ENCODE measurements at regions not wholly inside any gene's neighbourhood (a gene's known extent, or its start where the extent isn't known, plus 50 kb on each side); places are given as distances from the start of the nearest gene placed in this dataset.
"Not testable (repeated sequence)": the region's sequence is repeated elsewhere in the genome, so short reads cannot be mapped to it uniquely, and the experiment has no call there.

- H3K9me3 Mint-ChIP-seq = no peaks in the 10 kb centered on the region
- no peak overlapping the region for H3K27ac Mint-ChIP-seq
- no peaks in the 10 kb centered on the region for H3K36me3 Mint-ChIP-seq (ENCODE audit: low read depth)
- no peak overlapping the region for H3K4me3 Mint-ChIP-seq
- H3K4me1 Mint-ChIP-seq (ENCODE audit: low read depth) = no peaks in the 10 kb centered on the region
- H3K27me3 Mint-ChIP-seq (ENCODE audit: low read depth) = no peaks in the 10 kb centered on the region
Observed at GRCh38 chr9:85439791-85440190, 302.0 kb downstream of the AGTPBP1 start.

GRCh38 chr9:85433956-85434355, 307.8 kb downstream of the AGTPBP1 start:
- H3K27ac Mint-ChIP-seq, H3K9me3 Mint-ChIP-seq: not testable (repeated sequence)

GRCh38 chr9:85433551-85433950, 308.2 kb downstream of the AGTPBP1 start:
- H3K27ac Mint-ChIP-seq; H3K9me3 Mint-ChIP-seq; H3K4me3 Mint-ChIP-seq; H3K36me3 Mint-ChIP-seq (ENCODE audit: low read depth); H3K4me1 Mint-ChIP-seq (ENCODE audit: low read depth); H3K27me3 Mint-ChIP-seq (ENCODE audit: low read depth): not testable (repeated sequence)

More at GRCh38 chr9:85433956-85434355, 307.8 kb downstream of the AGTPBP1 start:
- not testable (repeated sequence) for H3K4me3 Mint-ChIP-seq; H3K27me3 Mint-ChIP-seq (ENCODE audit: low read depth); H3K36me3 Mint-ChIP-seq (ENCODE audit: low read depth); H3K4me1 Mint-ChIP-seq (ENCODE audit: low read depth)

- no peaks in the 10 kb centered on the region for H3K27me3 Mint-ChIP-seq (ENCODE audit: low read depth)
- H3K36me3 Mint-ChIP-seq (ENCODE audit: low read depth) = no peaks in the 10 kb centered on the region
- no peak overlapping the region for H3K4me3 Mint-ChIP-seq
- no peaks in the 10 kb centered on the region for H3K9me3 Mint-ChIP-seq
- no peaks in the 10 kb centered on the region for H3K4me1 Mint-ChIP-seq (ENCODE audit: low read depth)
- no peak overlapping the region for H3K27ac Mint-ChIP-seq
Observed at GRCh38 chr9:85433046-85433445, 308.7 kb downstream of the AGTPBP1 start.

- Mint-ChIP-seq H3K9me3 (no peaks in the 10 kb centered on the region), H3K27ac (no peak overlapping the region), H3K36me3 (ENCODE audit: low read depth) (no peaks in the 10 kb centered on the region), H3K4me1 (ENCODE audit: low read depth) (no peaks in the 10 kb centered on the region), H3K27me3 (ENCODE audit: low read depth) (no peaks in the 10 kb centered on the region), H3K4me3 (no peak overlapping the region)
Observed at GRCh38 chr9:85432599-85432998, 309.2 kb downstream of the AGTPBP1 start.

GRCh38 chr9:85431339-85432102, 310.2 kb downstream of the AGTPBP1 start:
- no peaks in the 10 kb centered on the region for H3K9me3 Mint-ChIP-seq
- no peaks in the 10 kb centered on the region for H3K4me1 Mint-ChIP-seq (ENCODE audit: low read depth)
- H3K27me3 Mint-ChIP-seq (ENCODE audit: low read depth) = peaks cover 7% of the 10 kb centered on the region
- H3K27ac Mint-ChIP-seq = no peak overlapping the region
- H3K4me3 Mint-ChIP-seq = no peak overlapping the region
- H3K36me3 Mint-ChIP-seq (ENCODE audit: low read depth) = no peaks in the 10 kb centered on the region

- Mint-ChIP-seq H3K27me3 (ENCODE audit: low read depth) (peaks cover 7% of the 10 kb centered on the region), H3K27ac (no peak overlapping the region), H3K36me3 (ENCODE audit: low read depth) (no peaks in the 10 kb centered on the region), H3K4me3 (no peak overlapping the region), H3K9me3 (no peaks in the 10 kb centered on the region), H3K4me1 (ENCODE audit: low read depth) (no peaks in the 10 kb centered on the region)
Observed at GRCh38 chr9:85430659-85431338, 311.0 kb downstream of the AGTPBP1 start.

GRCh38 chr9:85428230-85428629, 313.5 kb downstream of the AGTPBP1 start:
- Mint-ChIP-seq H3K4me3 (no peak overlapping the region), H3K4me1 (ENCODE audit: low read depth) (peaks cover 1% of the 10 kb centered on the region), H3K9me3 (no peaks in the 10 kb centered on the region), H3K36me3 (ENCODE audit: low read depth) (no peaks in the 10 kb centered on the region), H3K27me3 (ENCODE audit: low read depth) (peaks cover 10% of the 10 kb centered on the region), H3K27ac (no peak overlapping the region)

- Mint-ChIP-seq H3K4me1 (ENCODE audit: low read depth) (peaks cover 1% of the 10 kb centered on the region), H3K9me3 (no peaks in the 10 kb centered on the region), H3K27me3 (ENCODE audit: low read depth) (peaks cover 10% of the 10 kb centered on the region), H3K27ac (no peak overlapping the region), H3K4me3 (no peak overlapping the region), H3K36me3 (ENCODE audit: low read depth) (no peaks in the 10 kb centered on the region)
Observed at GRCh38 chr9:85427772-85428171, 314.0 kb downstream of the AGTPBP1 start.

- Mint-ChIP-seq H3K27me3 (ENCODE audit: low read depth) (peaks cover 14% of the 10 kb centered on the region), H3K27ac (no peak overlapping the region), H3K4me3 (no peak overlapping the region), H3K36me3 (ENCODE audit: low read depth) (no peaks in the 10 kb centered on the region), H3K4me1 (ENCODE audit: low read depth) (peaks cover 7% of the 10 kb centered on the region), H3K9me3 (no peaks in the 10 kb centered on the region)
Observed at GRCh38 chr9:85425153-85425611, 316.6 kb downstream of the AGTPBP1 start.

GRCh38 chr9:85423422-85423821, 318.3 kb downstream of the AGTPBP1 start:
- no peaks in the 10 kb centered on the region for H3K36me3 Mint-ChIP-seq (ENCODE audit: low read depth)
- H3K4me3 Mint-ChIP-seq = no peak overlapping the region
- peaks cover 14% of the 10 kb centered on the region for H3K27me3 Mint-ChIP-seq (ENCODE audit: low read depth)

GRCh38 chr9:85421641-85422040, 320.1 kb downstream of the AGTPBP1 start:
- Mint-ChIP-seq H3K9me3 (no peaks in the 10 kb centered on the region), H3K27me3 (ENCODE audit: low read depth) (peaks cover 8% of the 10 kb centered on the region), H3K36me3 (ENCODE audit: low read depth) (no peaks in the 10 kb centered on the region), H3K4me3 (no peak overlapping the region), H3K4me1 (ENCODE audit: low read depth) (peaks cover 7% of the 10 kb centered on the region), H3K27ac (no peak overlapping the region)

More at GRCh38 chr9:85423422-85423821, 318.3 kb downstream of the AGTPBP1 start:
- Mint-ChIP-seq H3K4me1 (ENCODE audit: low read depth) (peaks cover 7% of the 10 kb centered on the region), H3K27ac (no peak overlapping the region), H3K9me3 (no peaks in the 10 kb centered on the region)

- H3K4me1 Mint-ChIP-seq (ENCODE audit: low read depth) = peaks cover 7% of the 10 kb centered on the region
- H3K9me3 Mint-ChIP-seq = no peaks in the 10 kb centered on the region
- peak overlapping the region; percentile 53 for H3K27ac Mint-ChIP-seq
- H3K4me3 Mint-ChIP-seq = no peak overlapping the region
- no peaks in the 10 kb centered on the region for H3K36me3 Mint-ChIP-seq (ENCODE audit: low read depth)
- H3K27me3 Mint-ChIP-seq (ENCODE audit: low read depth) = peaks cover 8% of the 10 kb centered on the region
Observed at GRCh38 chr9:85420750-85421149, 321.0 kb downstream of the AGTPBP1 start.

- no peak overlapping the region for H3K27ac Mint-ChIP-seq
- no peaks in the 10 kb centered on the region for H3K9me3 Mint-ChIP-seq
- no peaks in the 10 kb centered on the region for H3K36me3 Mint-ChIP-seq (ENCODE audit: low read depth)
- H3K4me3 Mint-ChIP-seq = no peak overlapping the region
- H3K27me3 Mint-ChIP-seq (ENCODE audit: low read depth) = peaks cover 7% of the 10 kb centered on the region
- peaks cover 6% of the 10 kb centered on the region for H3K4me1 Mint-ChIP-seq (ENCODE audit: low read depth)
Observed at GRCh38 chr9:85417674-85418073, 324.1 kb downstream of the AGTPBP1 start.

GRCh38 chr9:85416715-85417114, 325.0 kb downstream of the AGTPBP1 start:
- Mint-ChIP-seq H3K27me3 (ENCODE audit: low read depth) (peaks cover 4% of the 10 kb centered on the region), H3K9me3 (no peaks in the 10 kb centered on the region), H3K27ac (no peak overlapping the region), H3K36me3 (ENCODE audit: low read depth) (no peaks in the 10 kb centered on the region), H3K4me3 (no peak overlapping the region), H3K4me1 (ENCODE audit: low read depth) (peaks cover 6% of the 10 kb centered on the region)

Data from T-helper 1 cell treated with Interleukin-12 subunit alpha and Interleukin-12 subunit beta and Interleukin-4 antibody, amounts not matched to agents 30 μg/mL and 1 μg/mL, for 36 hours (primary cell).